ENCODE measurements at regions not wholly inside any gene's neighbourhood (a gene's known extent, or its start where the extent isn't known, plus 50 kb on each side); places are given as distances from the start of the nearest gene placed in this dataset.

DNA sequence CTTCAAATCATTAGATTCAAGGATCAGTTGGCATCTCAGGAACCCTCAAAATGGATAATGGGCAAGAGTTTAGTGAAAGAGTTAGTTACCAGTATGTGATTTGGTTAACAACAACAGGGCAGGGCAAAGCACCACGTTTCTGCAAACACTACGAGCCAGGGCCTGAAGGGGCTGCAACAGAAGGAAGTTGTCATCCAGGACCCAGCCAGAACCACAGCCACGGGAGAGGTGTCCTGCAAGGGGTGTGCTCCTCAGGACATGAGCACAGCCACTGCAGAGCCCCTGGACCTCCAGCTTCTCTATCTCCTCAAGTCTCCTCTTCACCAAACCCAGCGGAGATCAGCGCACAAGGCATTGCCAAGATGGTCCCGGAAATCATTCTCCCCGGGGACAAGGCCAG is 173.3 kb upstream of the PIEZO2 start:
- no peak for TF ChIP-seq EZH2phosphoT487 (IDR thresholded peaks at IDR 0.05)
- TF ChIP-seq, protein P1, sequence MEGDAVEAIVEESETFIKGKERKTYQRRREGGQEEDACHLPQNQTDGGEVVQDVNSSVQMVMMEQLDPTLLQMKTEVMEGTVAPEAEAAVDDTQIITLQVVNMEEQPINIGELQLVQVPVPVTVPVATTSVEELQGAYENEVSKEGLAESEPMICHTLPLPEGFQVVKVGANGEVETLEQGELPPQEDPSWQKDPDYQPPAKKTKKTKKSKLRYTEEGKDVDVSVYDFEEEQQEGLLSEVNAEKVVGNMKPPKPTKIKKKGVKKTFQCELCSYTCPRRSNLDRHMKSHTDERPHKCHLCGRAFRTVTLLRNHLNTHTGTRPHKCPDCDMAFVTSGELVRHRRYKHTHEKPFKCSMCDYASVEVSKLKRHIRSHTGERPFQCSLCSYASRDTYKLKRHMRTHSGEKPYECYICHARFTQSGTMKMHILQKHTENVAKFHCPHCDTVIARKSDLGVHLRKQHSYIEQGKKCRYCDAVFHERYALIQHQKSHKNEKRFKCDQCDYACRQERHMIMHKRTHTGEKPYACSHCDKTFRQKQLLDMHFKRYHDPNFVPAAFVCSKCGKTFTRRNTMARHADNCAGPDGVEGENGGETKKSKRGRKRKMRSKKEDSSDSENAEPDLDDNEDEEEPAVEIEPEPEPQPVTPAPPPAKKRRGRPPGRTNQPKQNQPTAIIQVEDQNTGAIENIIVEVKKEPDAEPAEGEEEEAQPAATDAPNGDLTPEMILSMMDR (IDR thresholded peaks at IDR 0.05) = no peak
- TF ChIP-seq EZH2 (IDR thresholded peaks at IDR 0.05) = no peak
- no peak overlapping the region for H2AFZ ChIP-seq (replicated peaks)
- no peak for DNase-seq (ENCODE audit: low spot score)

DNA sequence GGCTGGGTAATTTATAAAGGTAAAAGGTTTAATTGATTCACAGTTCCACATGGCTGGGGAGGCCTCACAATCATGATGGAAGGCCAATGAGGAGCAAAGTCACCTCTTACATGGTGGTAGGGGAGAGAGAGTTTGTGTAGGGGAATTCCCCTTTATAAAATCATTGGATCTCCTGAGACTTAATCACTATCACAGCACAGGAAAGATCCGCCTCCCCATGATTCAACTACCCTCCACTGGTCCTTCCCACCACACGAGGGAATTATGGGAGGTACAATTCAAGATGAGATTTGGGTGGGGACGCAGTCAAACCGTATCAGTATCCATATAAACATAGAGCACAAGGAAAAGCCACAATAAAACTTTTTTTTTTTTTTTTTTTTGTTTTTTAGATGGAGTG is 172.6 kb upstream of the PIEZO2 start:
- Histone ChIP-seq H3K9me3 (ENCODE audit: low read depth) (no peaks in the 10 kb centered on the region), H3K9ac (no peak overlapping the region), H3K4me3 (no peak overlapping the region), H2AFZ (replicated peaks) (no peak overlapping the region), H3K4me1 (no peaks in the 10 kb centered on the region), H3F3A (ENCODE audit: low read depth) (no peaks in the 10 kb centered on the region), H3K27ac (no peak overlapping the region), H3K4me2 (no peak overlapping the region), H4K20me1 (ENCODE audit: low read depth) (no peaks in the 10 kb centered on the region), H3K36me3 (no peaks in the 10 kb centered on the region), H3K79me2 (ENCODE audit: low read depth) (no peaks in the 10 kb centered on the region), H3K27me3 (no peaks in the 10 kb centered on the region)
- no peak for TF ChIP-seq EZH2phosphoT487 (IDR thresholded peaks at IDR 0.05)
- TF ChIP-seq, protein P1 (IDR thresholded peaks at IDR 0.05) = no peak
- no peak for TF ChIP-seq EZH2 (IDR thresholded peaks at IDR 0.05)
- Mint-ChIP-seq H3K4me1 (peaks cover 4% of the 10 kb centered on the region), H3K4me3 (no peak overlapping the region), H3K9me3 (peaks cover 3% of the 10 kb centered on the region), H3K27me3 (ENCODE audit: insufficient read depth, low read depth) (peaks cover 5% of the 10 kb centered on the region), H3K27ac (no peak overlapping the region), H3K36me3 (no peaks in the 10 kb centered on the region)
- no peak for DNase-seq (ENCODE audit: low spot score)

More for the DNA sequence above, 173.3 kb upstream of the PIEZO2 start:
- H3K36me3 Mint-ChIP-seq = no peaks in the 10 kb centered on the region
- Histone ChIP-seq H3K4me3 (no peak overlapping the region), H3K4me1 (no peaks in the 10 kb centered on the region), H3K9me3 (ENCODE audit: low read depth) (no peaks in the 10 kb centered on the region), H3K9ac (no peak overlapping the region), H3F3A (ENCODE audit: low read depth) (no peaks in the 10 kb centered on the region), H3K36me3 (no peaks in the 10 kb centered on the region), H3K27ac (no peak overlapping the region), H3K4me2 (no peak overlapping the region), H3K79me2 (ENCODE audit: low read depth) (no peaks in the 10 kb centered on the region), H4K20me1 (ENCODE audit: low read depth) (no peaks in the 10 kb centered on the region), H3K27me3 (no peaks in the 10 kb centered on the region)
- H3K27ac Mint-ChIP-seq = no peak overlapping the region
- no peak overlapping the region for H3K4me3 Mint-ChIP-seq
- peaks cover 5% of the 10 kb centered on the region for H3K27me3 Mint-ChIP-seq (ENCODE audit: insufficient read depth, low read depth)
- H3K9me3 Mint-ChIP-seq = peaks cover 3% of the 10 kb centered on the region
- peaks cover 4% of the 10 kb centered on the region for H3K4me1 Mint-ChIP-seq

DNA sequence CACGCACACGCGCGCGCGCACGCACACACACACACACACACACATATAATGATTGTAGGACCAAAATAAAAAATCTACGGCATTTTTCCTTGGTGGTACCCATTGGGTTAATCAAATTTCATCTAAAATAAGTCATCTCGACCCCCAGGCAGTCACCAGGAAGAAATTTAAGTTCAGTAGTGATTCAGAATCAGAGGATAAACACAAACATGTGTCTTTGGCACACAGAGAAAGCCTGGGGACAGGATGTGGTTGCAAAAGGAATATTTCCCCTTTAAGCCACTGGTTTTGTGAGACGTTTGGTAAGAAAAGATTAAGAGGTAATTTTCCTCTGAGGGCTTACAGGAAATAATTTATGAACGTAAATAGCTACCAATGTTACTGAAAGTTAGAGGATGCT is 171.6 kb upstream of the PIEZO2 start:
- peaks cover 3% of the 10 kb centered on the region for H3K9me3 Mint-ChIP-seq
- peaks cover 4% of the 10 kb centered on the region for H3K27me3 Mint-ChIP-seq (ENCODE audit: insufficient read depth, low read depth)
- no peak overlapping the region for H3K27ac ChIP-seq
- H3K4me1 Mint-ChIP-seq = peaks cover 4% of the 10 kb centered on the region
- H3K27me3 ChIP-seq = no peaks in the 10 kb centered on the region
- no peak for DNase-seq (ENCODE audit: low spot score)
- no peak for TF ChIP-seq EZH2phosphoT487 (IDR thresholded peaks at IDR 0.05)
- TF ChIP-seq, protein P1 (IDR thresholded peaks at IDR 0.05) = no peak
- TF ChIP-seq EZH2 (IDR thresholded peaks at IDR 0.05) = no peak
- no peak overlapping the region for H3K4me3 Mint-ChIP-seq
- H3K4me3 ChIP-seq = no peak overlapping the region
- no peak overlapping the region for H3K9ac ChIP-seq
- H2AFZ ChIP-seq (replicated peaks) = no peak overlapping the region
- no peaks in the 10 kb centered on the region for H3K36me3 ChIP-seq
- no peaks in the 10 kb centered on the region for H3K4me1 ChIP-seq
- no peaks in the 10 kb centered on the region for H3K36me3 Mint-ChIP-seq
- H3K4me2 ChIP-seq = no peak overlapping the region
- H3F3A ChIP-seq (ENCODE audit: low read depth) = no peaks in the 10 kb centered on the region
- H3K27ac Mint-ChIP-seq = no peak overlapping the region
- no peaks in the 10 kb centered on the region for H3K79me2 ChIP-seq (ENCODE audit: low read depth)
- H4K20me1 ChIP-seq (ENCODE audit: low read depth) = no peaks in the 10 kb centered on the region
- H3K9me3 ChIP-seq (ENCODE audit: low read depth) = no peaks in the 10 kb centered on the region
